WTC11 (cell line): ENCODE measurements at regions not wholly inside any gene's neighbourhood (a gene's known extent, or its start where the extent isn't known, plus 50 kb on each side); places are given as distances from the start of the nearest gene placed in this dataset.
A peak's percentile ranks its signal among the peaks of the same experiment; 100 is the strongest.

ENCODE experiments used
- ATAC-seq: fragments of 200-7000 bp; cut with Tn5 transposase; 2 replicates; pipeline ENCODE4 v1.10.0; 2021; ENCODE audit warnings: mild to moderate bottlenecking, moderate library complexity
- CTCF ChIA-PET: fragments of 300-600 bp; sonication (Branson Sonifier 250); formaldehyde crosslinking; loops from one replicate; lab custom pipeline; 2021; ENCODE audit warnings: antibody characterized with exemption; lab: Charles Lee
- POLR2A ChIA-PET: fragments of 350-600 bp; sonication (Branson Sonifier 250); formaldehyde crosslinking; loops from one replicate; lab custom pipeline; 2021; ENCODE audit warnings: antibody characterized with exemption; lab: Charles Lee
- DNase-seq: peaks from one replicate; pipeline ENCODE4 v3.0.0; 2021; ENCODE audit warnings: low spot score
- H3K27ac Mint-ChIP-seq: 2 replicates; pipeline ENCODE4 v1.8.0; 2021; ENCODE audit warnings: mixed read lengths
- H3K27me3 Mint-ChIP-seq: 2 replicates; pipeline ENCODE4 v1.8.0; 2021; ENCODE audit warnings: low read depth, mild to moderate bottlenecking, moderate library complexity, mixed read lengths
- H3K36me3 Mint-ChIP-seq: 2 replicates; pipeline ENCODE4 v1.8.0; 2021; ENCODE audit warnings: mixed read lengths
- H3K4me1 Mint-ChIP-seq: 2 replicates; pipeline ENCODE4 v1.8.0; 2022; ENCODE audit warnings: mixed read lengths
- H3K4me3 Mint-ChIP-seq: 2 replicates; pipeline ENCODE4 v1.8.0; 2021; ENCODE audit warnings: mild to moderate bottlenecking, moderate library complexity, mixed read lengths
- H3K9me3 Mint-ChIP-seq: 2 replicates; pipeline ENCODE4 v1.8.0; 2021; ENCODE audit warnings: mixed read lengths
- ATF3 ChIP-seq: sonication (generic); formaldehyde crosslinking; conservative IDR thresholded peaks from 2 replicates; pipeline ENCODE4 v1.8.1; 2022; ENCODE audit warnings: mild to moderate bottlenecking, missing genetic modification reagents
- ATF6 ChIP-seq: sonication (generic); formaldehyde crosslinking; IDR thresholded peaks from 2 replicates; pipeline ENCODE4 v1.8.1; 2023; ENCODE audit warnings: mild to moderate bottlenecking, missing genetic modification reagents
- CREM ChIP-seq: sonication (generic); formaldehyde crosslinking; IDR thresholded peaks from 2 replicates; pipeline ENCODE4 v1.8.1; 2022; ENCODE audit warnings: mild to moderate bottlenecking, missing genetic modification reagents, moderate library complexity
- E2F1 ChIP-seq: sonication (generic); formaldehyde crosslinking; IDR thresholded peaks from 2 replicates; pipeline ENCODE4 v1.8.0; 2022; ENCODE audit warnings: mild to moderate bottlenecking, missing genetic modification reagents
- GTF2I ChIP-seq: fragments of 250-450 bp; sonication (Bioruptor Pico); conservative IDR thresholded peaks from 2 replicates; pipeline ENCODE4 v1.4.0; 2021; ENCODE audit warnings: mild to moderate bottlenecking
- HMGA2 ChIP-seq: fragments of 250-450 bp; sonication (Bioruptor Pico); IDR thresholded peaks from 2 replicates; pipeline ENCODE4 v1.4.0; 2021; ENCODE audit warnings: mild to moderate bottlenecking, moderate library complexity
- IRF1 ChIP-seq: sonication (generic); formaldehyde crosslinking; IDR thresholded peaks from 2 replicates; pipeline ENCODE4 v1.8.0; 2023; ENCODE audit warnings: missing genetic modification reagents
- MXD4 ChIP-seq: fragments of 250-450 bp; sonication (Bioruptor Pico); IDR thresholded peaks from 2 replicates; pipeline ENCODE4 v1.8.0; 2021; ENCODE audit warnings: mild to moderate bottlenecking, moderate library complexity, borderline replicate concordance
- NFATC4 ChIP-seq: fragments of 250-450 bp; sonication (Bioruptor Pico); IDR thresholded peaks from 2 replicates; pipeline ENCODE4 v1.9.0; 2021; ENCODE audit warnings: mild to moderate bottlenecking
- NR2C2 ChIP-seq: sonication (generic); formaldehyde crosslinking; IDR thresholded peaks from 2 replicates; pipeline ENCODE4 v1.8.0; 2022; ENCODE audit warnings: mild to moderate bottlenecking, missing genetic modification reagents
- PREB ChIP-seq: sonication (generic); formaldehyde crosslinking; IDR thresholded peaks from 2 replicates; pipeline ENCODE4 v1.8.1; 2022; ENCODE audit warnings: mild to moderate bottlenecking, missing genetic modification reagents, moderate library complexity, borderline replicate concordance
- RORB ChIP-seq: fragments of 250-450 bp; sonication (Bioruptor Pico); IDR thresholded peaks from 2 replicates; pipeline ENCODE4 v1.9.0; 2021; ENCODE audit warnings: mild to moderate bottlenecking
- SOX15 ChIP-seq: fragments of 250-450 bp; sonication (Bioruptor Pico); IDR thresholded peaks from 2 replicates; pipeline ENCODE4 v1.9.0; 2021; ENCODE audit warnings: mild to moderate bottlenecking
- SP1 ChIP-seq: sonication (generic); formaldehyde crosslinking; conservative IDR thresholded peaks from 2 replicates; pipeline ENCODE4 v1.8.1; 2022; ENCODE audit warnings: missing genetic modification reagents
- TCF7 ChIP-seq: sonication (generic); formaldehyde crosslinking; IDR thresholded peaks from 2 replicates; pipeline ENCODE4 v1.8.0; 2022; ENCODE audit warnings: mild to moderate bottlenecking, low read depth, missing genetic modification reagents, moderate library complexity
- USF1 ChIP-seq: sonication (generic); formaldehyde crosslinking; IDR thresholded peaks from 2 replicates; pipeline ENCODE4 v1.8.0; 2022; ENCODE audit warnings: mild to moderate bottlenecking, missing genetic modification reagents
- ZMAT4 ChIP-seq: fragments of 250-450 bp; sonication (Bioruptor Pico); IDR thresholded peaks from 2 replicates; pipeline ENCODE4 v1.9.0; 2021; ENCODE audit warnings: mild to moderate bottlenecking
- ZNF121 ChIP-seq: sonication (generic); formaldehyde crosslinking; IDR thresholded peaks from 2 replicates; pipeline ENCODE4 v1.8.0; 2023; ENCODE audit warnings: missing genetic modification reagents
- ZNF138 ChIP-seq: sonication (generic); formaldehyde crosslinking; conservative IDR thresholded peaks from 2 replicates; pipeline ENCODE4 v1.8.1; 2022; ENCODE audit warnings: mild to moderate bottlenecking, moderate library complexity, missing genetic modification reagents
- ZNF263 ChIP-seq: sonication (generic); formaldehyde crosslinking; IDR thresholded peaks from 2 replicates; pipeline ENCODE4 v1.8.1; 2022; ENCODE audit warnings: low read depth, mild to moderate bottlenecking, moderate library complexity, missing genetic modification reagents

- ATAC-seq (peak; percentile 74), DNase-seq (peak; percentile 24)
- no peak for TF ChIP-seq HMGA2 (CRISPR knock-in tag)
- TF ChIP-seq E2F1 (CRISPR knock-in tag) = no peak
- no peak for TF ChIP-seq MXD4
- no peak for TF ChIP-seq CREM
- no peak for TF ChIP-seq ATF6 (CRISPR knock-in tag)
- TF ChIP-seq RORB (CRISPR knock-in tag) = no peak
- TF ChIP-seq ZNF138 (CRISPR knock-in tag) = no peak
- no peak for TF ChIP-seq GTF2I (CRISPR knock-in tag)
- TF ChIP-seq PREB = no peak
- no peak for TF ChIP-seq SOX15
- Mint-ChIP-seq H3K27ac (no peak overlapping the region), H3K4me1 (peaks cover 5% of the 10 kb centered on the region; the same call in 1 of the 2 replicates), H3K9me3 (no peaks in the 10 kb centered on the region), H3K27me3 (no peaks in the 10 kb centered on the region; the same call in 1 of the 2 replicates), H3K36me3 (no peaks in the 10 kb centered on the region), H3K4me3 (no peak overlapping the region)
- POLR2A ChIA-PET = no interaction called here
- CTCF ChIA-PET = no interaction called here
Measured at GRCh38 chr4:13938299-13938698, 310.8 kb upstream of the BOD1L1 start.

- ChIA-PET CTCF (no interaction called here), POLR2A (no interaction called here)
- ATAC-seq = no peak
Measured at GRCh38 chr4:13940921-13941320, 313.4 kb upstream of the BOD1L1 start.

More at GRCh38 chr4:13940921-13941320, 313.4 kb upstream of the BOD1L1 start:
- TF ChIP-seq RORB (CRISPR knock-in tag) (no peak), ZNF263 (CRISPR knock-in tag) (no peak), USF1 (CRISPR knock-in tag) (no peak), ATF6 (CRISPR knock-in tag) (no peak), ZNF121 (CRISPR knock-in tag) (no peak), ATF3 (no peak), IRF1 (CRISPR knock-in tag) (no peak), SP1 (no peak), TCF7 (CRISPR knock-in tag) (no peak), NFATC4 (CRISPR knock-in tag) (no peak), GTF2I (CRISPR knock-in tag) (no peak), E2F1 (CRISPR knock-in tag) (no peak), ZMAT4 (no peak), NR2C2 (CRISPR knock-in tag) (no peak)
- peaks cover 5% of the 10 kb centered on the region; the same call in 1 of the 2 replicates for H3K4me1 Mint-ChIP-seq
- H3K27ac Mint-ChIP-seq = no peak overlapping the region
- no peak for DNase-seq
- no peaks in the 10 kb centered on the region for H3K36me3 Mint-ChIP-seq
- no peaks in the 10 kb centered on the region for H3K9me3 Mint-ChIP-seq
- H3K27me3 Mint-ChIP-seq = no peaks in the 10 kb centered on the region
- H3K4me3 Mint-ChIP-seq = no peak overlapping the region
